Eye (tissue), 1 donor: ENCODE measurements at regions not wholly inside any gene's neighbourhood (a gene's known extent, or its start where the extent isn't known, plus 50 kb on each side); places are given as distances from the start of the nearest gene placed in this dataset.

Experiments used
- DNase-seq: peaks from one replicate; pipeline ENCODE4 v3.0.0-alpha.2; 2015

DNA sequence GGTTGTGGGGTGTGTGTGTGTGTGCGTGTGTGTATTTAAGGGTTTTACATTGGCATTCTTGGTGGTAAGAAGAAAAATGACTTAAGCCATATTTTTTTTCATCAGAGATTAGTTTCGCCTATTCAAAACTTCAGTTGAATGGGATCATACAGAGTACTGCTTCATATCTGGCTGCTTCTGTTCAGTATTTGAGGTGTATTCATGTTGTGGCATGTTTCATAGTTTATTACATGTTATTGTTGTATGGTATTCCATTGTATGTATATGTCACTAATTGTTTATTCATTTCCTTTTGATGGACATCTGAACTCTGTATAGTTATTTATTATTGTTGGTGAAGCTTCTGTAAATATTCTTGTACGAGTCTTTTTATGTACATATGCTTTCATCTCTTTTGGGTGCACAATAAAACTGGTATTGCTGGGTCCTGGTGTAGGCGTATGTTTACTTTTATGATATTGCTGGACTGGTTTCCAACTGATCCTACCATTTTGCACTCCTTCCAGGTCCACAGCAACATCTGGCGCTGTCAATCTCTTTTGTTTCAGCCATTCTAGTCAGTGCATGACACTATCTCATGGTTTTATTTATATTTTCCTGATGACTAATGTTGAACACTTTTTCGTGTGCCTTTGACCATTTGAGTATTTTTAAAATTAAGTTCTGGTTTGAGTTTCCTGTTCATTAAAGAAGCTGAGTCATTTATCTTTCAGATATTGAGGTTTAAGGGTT lies 77.4 kb upstream of the MAF start:
- no peak for DNase-seq

DNA sequence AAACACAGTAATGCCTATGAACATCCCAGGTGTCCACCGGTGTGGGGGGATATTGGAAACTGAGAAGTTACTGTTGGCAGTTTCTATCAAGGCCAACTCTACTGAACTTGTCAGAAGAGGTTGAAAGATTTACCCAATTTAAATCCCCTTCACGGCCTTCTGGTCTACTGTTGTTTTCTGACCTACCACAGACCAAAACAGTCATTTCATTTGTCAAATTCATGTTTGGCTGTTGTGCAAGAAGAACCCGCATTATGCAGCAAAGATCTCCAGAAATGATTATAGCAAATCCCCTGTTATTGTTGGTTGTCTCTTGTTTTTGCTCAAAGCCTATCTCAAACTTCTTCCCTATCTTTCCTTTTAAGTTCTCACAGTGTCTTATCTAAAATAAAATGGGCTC lies 73.1 kb upstream of the MAF start:
- DNase-seq, result no peak

GRCh38 chr16:79672524-79672923 lies 72.0 kb upstream of the MAF start:
- no peak for DNase-seq

DNA sequence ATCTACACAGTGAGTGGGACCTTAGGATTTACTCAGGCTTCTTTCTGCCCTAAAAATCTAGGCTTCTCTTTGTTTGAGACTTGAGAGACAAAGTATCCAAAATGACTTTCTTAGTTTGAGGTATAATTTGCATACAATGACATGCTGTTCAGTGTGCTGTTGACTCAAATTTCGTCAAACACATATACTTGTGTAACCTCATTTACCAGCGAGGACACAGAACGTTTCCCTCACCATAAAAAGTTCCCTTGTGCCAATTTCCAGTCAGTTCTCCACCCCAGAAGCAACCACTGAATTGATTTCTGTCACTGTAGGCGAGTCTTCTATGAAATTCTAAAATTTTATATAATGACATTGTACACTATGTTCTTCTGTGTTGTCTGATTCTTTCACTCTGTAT lies 68.0 kb upstream of the MAF start:
- DNase-seq, result no peak

DNA sequence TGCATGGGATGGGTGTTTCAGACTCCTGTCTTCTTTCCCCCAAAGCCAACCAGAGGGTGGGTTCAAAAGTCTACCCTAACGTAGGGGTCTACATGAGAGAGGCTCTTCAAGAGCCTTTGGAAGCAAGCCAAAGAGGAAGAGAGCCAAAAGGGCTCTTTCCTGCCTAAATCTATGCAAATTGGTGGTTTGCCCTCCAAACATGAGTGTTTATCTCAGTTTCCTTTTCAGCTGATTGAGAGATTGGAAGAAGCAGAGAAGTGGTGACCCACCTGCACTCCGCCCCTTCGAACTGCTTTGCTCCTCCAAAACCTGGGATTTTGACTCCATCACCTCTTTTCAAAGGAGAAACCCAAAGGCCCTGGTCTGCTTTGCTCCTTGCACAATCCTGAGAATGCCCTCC lies 65.4 kb upstream of the MAF start:
- no peak for DNase-seq

GRCh38 chr16:79664407-79664806 lies 63.9 kb upstream of the MAF start:
- no peak for DNase-seq

DNA sequence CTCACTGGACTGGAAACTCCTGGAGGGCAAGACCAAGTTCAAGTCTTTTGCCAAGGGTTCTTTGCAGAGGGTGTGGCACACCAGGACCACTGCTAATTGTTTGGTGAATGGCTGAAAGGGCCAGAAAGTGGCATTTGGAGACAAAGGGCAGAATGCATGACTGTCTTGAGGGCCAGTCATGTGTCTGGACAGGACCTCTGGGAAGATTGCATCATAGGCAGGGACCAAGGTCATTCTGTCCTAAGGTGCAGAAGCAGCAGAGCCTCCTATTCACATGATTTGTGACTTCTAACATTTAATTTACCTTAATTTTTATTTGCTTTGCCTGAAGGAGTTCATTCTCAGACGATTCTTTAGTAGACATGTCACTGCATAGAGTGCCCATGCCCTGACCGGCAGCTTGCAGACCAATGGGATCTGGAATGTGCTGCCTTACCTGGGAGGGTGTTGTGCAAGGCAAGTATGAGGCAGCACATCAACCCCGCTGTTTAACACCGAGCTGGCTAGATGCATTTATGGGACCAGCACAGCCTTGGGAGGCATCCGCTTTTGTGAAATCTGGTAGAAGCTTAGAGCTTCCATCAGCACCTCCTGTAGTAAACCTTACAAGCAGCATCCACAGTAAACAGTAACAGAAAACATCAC lies 62.3 kb upstream of the MAF start:
- no peak for DNase-seq

GRCh38 chr16:79662122-79662521 lies 61.6 kb upstream of the MAF start:
- DNase-seq, result no peak

GRCh38 chr16:79661578-79661977 lies 61.0 kb upstream of the MAF start:
- no peak for DNase-seq

- no peak for DNase-seq
Observed at GRCh38 chr16:79659344-79659743, 58.8 kb upstream of the MAF start.

- DNase-seq, result no peak
Observed at GRCh38 chr16:79658301-79659033, 57.9 kb upstream of the MAF start.

GRCh38 chr16:79656553-79657115 lies 56.1 kb upstream of the MAF start:
- peak; percentile 38 for DNase-seq

GRCh38 chr16:79653373-79653891 lies 52.9 kb upstream of the MAF start:
- peak; percentile 77 for DNase-seq

DNA sequence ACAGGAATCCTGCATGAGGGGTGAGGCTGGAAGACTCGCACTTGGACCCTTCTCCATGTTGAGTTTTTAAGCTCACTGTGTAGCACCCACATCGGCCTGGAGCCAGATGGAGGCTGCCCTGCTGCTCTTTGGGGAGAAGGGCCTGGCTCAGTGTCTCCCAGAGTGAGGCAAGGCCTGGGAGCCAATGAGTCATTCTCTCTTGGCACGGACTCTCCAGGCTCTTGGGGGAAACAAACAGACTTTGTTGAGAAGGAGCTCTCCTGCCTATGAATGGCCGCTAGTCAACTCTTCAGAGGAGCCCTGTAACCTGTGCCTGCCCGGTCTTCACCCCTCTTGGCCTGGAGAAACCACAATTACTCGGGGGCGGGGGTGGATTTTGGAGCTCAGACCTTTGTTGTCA lies 50.8 kb upstream of the MAF start:
- DNase-seq, result no peak
